Jurkat, Clone E6-1 (cell line): ENCODE measurements at regions not wholly inside any gene's neighbourhood (a gene's known extent, or its start where the extent isn't known, plus 50 kb on each side); places are given as distances from the start of the nearest gene placed in this dataset.

Source experiments
- DNase-seq: peaks from one replicate; pipeline ENCODE4 v3.0.0-alpha.2; 2011; ENCODE audit warnings: low read depth, low spot score
- H3K4me3 ChIP-seq: 2 replicates; pipeline ENCODE4 v1.5.1; 2011; ENCODE audit warnings: mild to moderate bottlenecking, low read length, control low read depth, moderate library complexity

- no peak for DNase-seq
These were observed 105.6 kb upstream of the UQCRFS1 start for GRCh38 chr19:29318581-29318980.

GRCh38 chr19:29320086-29320485 is 107.1 kb upstream of the UQCRFS1 start:
- no peak for DNase-seq
- H3K4me3 ChIP-seq, result no peak overlapping the region

More at GRCh38 chr19:29318581-29318980, 105.6 kb upstream of the UQCRFS1 start:
- H3K4me3 ChIP-seq, result no peak overlapping the region

GRCh38 chr19:29320618-29321017 is 107.7 kb upstream of the UQCRFS1 start:
- H3K4me3 ChIP-seq, result no peak overlapping the region
- DNase-seq, result no peak

DNA sequence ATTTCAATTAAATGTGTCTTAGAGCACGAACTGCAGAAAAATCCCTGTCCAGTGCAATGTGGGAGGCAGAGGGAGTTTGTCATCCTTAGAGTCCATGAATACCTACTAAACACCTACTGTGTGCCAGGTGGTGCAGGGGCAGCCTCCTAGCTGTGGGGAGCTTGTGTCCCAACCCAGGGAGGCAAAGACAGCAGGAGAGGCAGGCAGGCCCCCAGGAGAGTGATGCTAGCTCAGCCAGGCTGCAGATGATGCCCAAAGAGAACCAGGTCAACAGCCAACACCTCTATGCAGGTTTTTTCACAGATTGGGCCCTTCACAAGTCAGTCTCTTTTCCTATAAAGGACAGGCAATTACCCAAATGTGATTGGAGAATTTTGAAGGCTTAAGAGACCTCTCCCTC is 108.2 kb upstream of the UQCRFS1 start:
- DNase-seq, result no peak
- H3K4me3 ChIP-seq, result no peak overlapping the region

DNA sequence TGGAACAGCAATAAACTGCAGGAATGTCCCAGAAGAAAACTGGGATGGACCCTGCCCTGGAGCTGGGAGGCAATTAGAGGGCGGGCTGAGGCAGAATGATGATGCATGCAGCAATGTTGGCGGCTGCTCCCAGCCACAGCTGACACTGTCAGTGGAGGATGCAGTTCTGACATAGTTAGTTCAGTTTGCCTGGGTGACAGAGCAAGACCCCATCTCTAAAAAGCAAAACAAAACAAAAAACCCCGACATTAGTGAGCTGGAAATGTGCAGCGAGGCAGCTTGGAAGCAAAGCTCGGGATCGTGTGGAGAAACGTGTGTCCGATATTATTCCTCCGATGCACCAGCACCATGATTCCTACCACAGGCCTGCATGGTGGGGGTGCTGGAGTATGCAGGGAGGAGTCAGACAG is 110.1 kb upstream of the UQCRFS1 start:
- no peak for DNase-seq
- no peak overlapping the region for H3K4me3 ChIP-seq

- no peak overlapping the region for H3K4me3 ChIP-seq
- no peak for DNase-seq
These were observed 110.7 kb upstream of the UQCRFS1 start for GRCh38 chr19:29323440-29324290.

DNA sequence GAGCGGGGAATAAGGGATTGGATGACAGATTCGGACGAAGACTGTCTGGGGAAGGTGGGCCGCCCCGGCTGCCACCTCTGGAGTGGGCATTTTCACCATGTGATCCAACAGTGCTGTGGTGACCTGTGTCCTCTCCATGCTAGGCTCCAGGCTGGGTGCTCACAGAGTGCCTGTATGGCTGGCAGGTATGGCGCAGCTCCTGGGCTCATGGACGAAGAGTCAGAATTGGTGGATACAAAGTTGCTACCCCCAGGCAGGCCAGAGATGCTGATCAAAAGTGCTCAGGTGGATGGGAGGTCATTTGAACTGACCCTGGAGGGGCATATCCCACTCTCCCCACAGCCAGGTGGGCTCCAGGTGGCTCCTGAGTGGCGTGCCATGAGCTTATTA is 111.3 kb upstream of the UQCRFS1 start:
- DNase-seq, result no peak

GRCh38 chr19:29324717-29325116 is 111.8 kb upstream of the UQCRFS1 start:
- no peak overlapping the region for H3K4me3 ChIP-seq
- DNase-seq, result no peak

More for the DNA sequence above, 111.3 kb upstream of the UQCRFS1 start:
- no peak overlapping the region for H3K4me3 ChIP-seq

DNA sequence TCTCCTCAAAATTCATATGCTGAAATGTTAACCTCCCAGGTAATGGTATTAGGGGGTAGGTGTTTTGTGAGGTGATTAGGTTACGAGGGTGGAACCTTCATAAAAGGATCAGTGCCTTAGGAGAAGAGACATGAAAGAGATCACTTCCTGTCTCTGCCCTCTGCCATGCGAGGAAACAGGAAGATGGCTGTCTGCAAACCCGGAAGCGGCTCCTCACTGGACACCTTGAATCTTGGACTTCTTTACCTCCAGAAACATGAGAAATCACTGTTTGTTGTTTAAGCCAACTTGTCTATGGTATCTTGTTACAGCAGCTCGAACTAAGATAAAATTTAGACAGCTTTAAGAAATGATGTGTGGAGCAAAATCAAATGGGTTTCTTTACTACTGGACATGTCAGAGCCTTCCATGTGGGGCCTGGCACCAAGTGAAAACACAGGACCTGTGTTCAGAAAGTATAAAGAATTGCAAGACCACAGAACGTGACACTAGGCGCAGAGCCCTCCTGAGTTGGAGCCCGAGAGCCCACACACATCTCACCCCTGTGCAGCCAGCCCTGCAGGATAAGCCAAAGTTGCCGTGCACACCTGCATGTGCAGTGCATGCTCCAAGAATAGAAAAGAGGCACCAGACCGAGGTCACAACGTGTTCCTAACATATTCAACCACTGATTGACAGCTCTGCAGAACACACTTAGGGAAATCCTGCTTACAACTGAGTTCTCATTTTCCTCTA is 112.5 kb upstream of the UQCRFS1 start:
- no peak for DNase-seq
- no peak overlapping the region for H3K4me3 ChIP-seq

DNA sequence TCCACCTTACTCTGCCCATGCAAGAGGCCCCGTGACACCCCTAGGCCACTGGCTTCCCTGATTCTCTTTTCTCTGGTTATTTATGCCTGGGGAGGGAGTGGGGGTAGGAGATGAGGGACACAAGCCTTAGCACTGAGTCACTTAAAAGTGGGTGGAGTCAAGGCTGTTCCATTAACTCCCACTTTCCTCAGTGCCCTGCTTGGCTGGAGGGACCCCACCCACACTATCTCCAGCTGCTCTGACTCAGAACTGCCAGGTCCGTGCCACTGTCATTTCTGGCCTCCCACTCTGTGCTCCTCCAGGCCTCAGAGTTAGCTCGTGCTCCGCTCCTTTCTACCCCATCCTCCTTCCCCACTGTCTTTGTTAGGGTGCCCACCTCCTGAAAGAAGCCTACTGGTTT is 113.4 kb upstream of the UQCRFS1 start:
- no peak for DNase-seq

GRCh38 chr19:29326849-29327840 is 114.2 kb upstream of the UQCRFS1 start:
- no peak for DNase-seq
- no peak overlapping the region for H3K4me3 ChIP-seq

More for the DNA sequence above, 113.4 kb upstream of the UQCRFS1 start:
- H3K4me3 ChIP-seq, result no peak overlapping the region

- no peak for DNase-seq
- no peak overlapping the region for H3K4me3 ChIP-seq
These were observed 115.6 kb upstream of the UQCRFS1 start for GRCh38 chr19:29328586-29328985.

DNA sequence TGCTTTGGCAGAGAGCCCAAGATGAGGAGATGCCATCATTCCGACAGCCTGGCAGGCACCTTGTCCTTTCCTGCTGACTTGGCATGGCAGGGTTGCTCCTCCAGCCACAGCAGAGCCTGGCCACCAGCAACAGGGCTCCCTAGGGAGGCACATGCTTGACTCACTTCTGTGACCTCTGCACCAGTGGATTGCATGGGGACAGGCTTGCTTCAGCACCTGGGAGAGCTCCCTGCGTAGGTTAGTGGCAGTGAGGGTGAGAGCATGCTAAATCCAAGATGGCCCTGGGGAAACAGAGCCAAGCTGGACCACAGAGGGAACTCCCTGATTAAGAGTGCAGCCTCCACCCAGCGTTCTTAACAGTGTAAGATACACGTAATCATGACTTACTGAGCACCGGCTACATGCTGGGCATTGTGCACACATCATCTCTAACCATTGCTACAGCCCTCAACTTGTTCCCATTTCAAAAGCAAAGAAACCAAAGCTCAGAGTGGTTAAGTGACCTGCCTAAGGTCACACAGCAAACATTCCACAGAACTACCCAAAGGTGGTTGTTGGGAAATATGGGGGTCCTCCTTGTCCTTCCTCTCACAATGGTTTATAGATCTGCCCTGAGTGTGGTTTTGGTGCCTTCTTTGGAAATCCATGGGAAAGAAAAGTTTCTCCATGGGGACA is 116.6 kb upstream of the UQCRFS1 start:
- DNase-seq, result peak; percentile 28
- H3K4me3 ChIP-seq, result no peak overlapping the region

GRCh38 chr19:29336425-29336824 is 123.5 kb upstream of the UQCRFS1 start:
- DNase-seq, result no peak
- H3K4me3 ChIP-seq, result no peak overlapping the region

DNA sequence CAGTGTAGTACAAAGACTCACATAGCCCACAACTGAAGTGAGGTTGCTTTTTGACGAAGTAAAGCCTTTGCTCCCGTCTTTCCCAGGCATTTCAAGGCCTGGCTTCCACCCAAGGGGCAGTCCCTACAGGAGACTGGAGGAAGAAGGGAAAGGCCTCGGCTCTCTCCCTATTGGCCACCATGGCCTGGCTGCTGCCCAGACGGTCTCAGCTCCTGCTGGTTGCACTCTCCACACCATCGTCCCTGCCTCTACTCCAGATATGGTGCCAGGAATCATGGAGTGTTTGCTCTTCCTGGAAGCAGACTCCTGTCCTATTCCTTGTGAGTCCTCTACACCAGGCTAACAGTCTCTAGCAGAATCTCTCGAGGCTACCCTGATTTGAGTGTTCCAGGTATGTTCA is 124.1 kb upstream of the UQCRFS1 start:
- no peak for DNase-seq
- H3K4me3 ChIP-seq, result no peak overlapping the region

- H3K4me3 ChIP-seq, result no peak overlapping the region
- no peak for DNase-seq
These were observed 125.5 kb upstream of the UQCRFS1 start for GRCh38 chr19:29338480-29338879.

- H3K4me3 ChIP-seq, result no peak overlapping the region
- no peak for DNase-seq
These were observed 129.8 kb upstream of the UQCRFS1 start for GRCh38 chr19:29342721-29343120.

DNA sequence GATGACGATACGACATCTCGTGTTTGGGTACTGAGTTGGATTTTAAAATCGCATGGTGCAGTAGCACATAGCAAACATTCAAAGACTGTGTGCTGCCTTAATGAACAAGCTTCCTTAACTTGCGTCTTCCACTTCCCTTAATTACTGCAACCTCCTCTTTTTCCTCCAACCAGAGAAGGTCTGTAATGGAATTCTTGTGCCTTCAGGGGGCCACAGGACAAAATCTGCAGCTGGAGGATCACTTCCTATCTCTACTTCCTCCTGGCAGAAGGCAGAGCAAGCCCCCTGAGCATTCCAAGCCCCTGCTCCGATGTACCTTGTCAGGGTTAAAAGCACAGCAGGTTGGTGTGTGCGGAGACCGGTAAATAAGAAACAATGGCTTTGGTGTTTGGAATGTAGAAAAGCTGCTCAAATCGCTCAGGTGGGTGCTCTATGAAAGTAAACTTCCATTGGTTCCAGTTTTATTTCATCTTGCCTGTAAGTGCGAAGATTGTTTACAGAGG is 151.3 kb upstream of the UQCRFS1 start:
- no peak for DNase-seq

DNA sequence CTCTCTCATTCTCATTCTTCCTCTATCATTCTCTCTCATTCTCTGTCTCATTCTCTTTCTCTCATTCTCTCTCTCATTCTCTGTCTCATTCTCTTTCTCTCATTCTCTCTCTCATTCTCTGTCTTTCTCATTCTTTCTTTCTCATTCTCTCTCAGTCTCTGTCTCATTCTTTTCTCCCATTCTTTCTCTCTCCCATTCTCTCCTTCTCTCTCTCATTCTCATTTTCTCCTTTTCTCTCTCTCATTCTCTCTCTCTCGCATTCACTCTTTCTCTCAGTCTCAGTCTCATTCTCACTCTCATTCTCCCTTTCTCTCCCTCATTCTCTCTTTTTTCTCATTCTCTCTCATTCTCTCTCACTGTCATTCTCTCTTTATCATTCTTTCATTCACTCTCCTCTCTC is 152.0 kb upstream of the UQCRFS1 start:
- DNase-seq, result no peak
- no peak overlapping the region for H3K4me3 ChIP-seq

More for the DNA sequence above, 151.3 kb upstream of the UQCRFS1 start:
- H3K4me3 ChIP-seq, result no peak overlapping the region
